ENCODE measurements at regions not wholly inside any gene's neighbourhood (a gene's known extent, or its start where the extent isn't known, plus 50 kb on each side); places are given as distances from the start of the nearest gene placed in this dataset.
"Not testable (repeated sequence)": the region's sequence is repeated elsewhere in the genome, so short reads cannot be mapped to it uniquely, and the experiment has no call there.

DNA sequence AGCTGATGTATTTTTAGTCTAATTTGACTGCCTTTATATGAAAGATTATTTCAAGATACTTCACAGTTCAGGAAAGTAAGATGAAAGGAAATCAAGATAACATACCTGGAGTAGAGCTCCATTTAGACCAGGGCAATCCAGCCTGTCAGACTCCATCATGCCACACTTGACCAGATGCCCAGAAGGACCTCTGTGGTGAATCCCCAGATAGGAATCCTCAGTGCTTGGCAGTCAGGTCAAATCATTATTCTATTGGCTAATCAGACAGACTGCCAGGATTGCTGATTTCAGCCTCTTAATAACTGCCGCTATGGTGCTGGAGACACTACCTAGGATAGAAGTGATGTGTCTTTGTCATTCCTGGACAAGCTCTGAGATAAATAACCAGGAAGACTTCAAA lies 404.2 kb downstream of the STK39 start:
- Histone ChIP-seq H3K79me2 (ENCODE audit: low read length) (no peaks in the 10 kb centered on the region), H3K27ac (ENCODE audit: low read length) (no peak overlapping the region), H3K9ac (ENCODE audit: low read length) (no peak overlapping the region), H3K4me2 (ENCODE audit: low read length) (no peak overlapping the region), H2AFZ (ENCODE audit: low read depth, low read length) (no peak overlapping the region), H3K4me3 (ENCODE audit: low read length) (no peak overlapping the region), H3K9me3 (ENCODE audit: insufficient read depth, low read length) (no peaks in the 10 kb centered on the region), H3K4me1 (ENCODE audit: low read length) (peaks cover 13% of the 10 kb centered on the region), H3K36me3 (replicated peaks; ENCODE audit: low read depth, low read length) (no peaks in the 10 kb centered on the region), H3K27me3 (ENCODE audit: low read depth, low read length) (no peaks in the 10 kb centered on the region), H4K20me1 (ENCODE audit: insufficient read depth, low read length) (no peaks in the 10 kb centered on the region)
- no peak for TF ChIP-seq EZH2phosphoT487 (IDR thresholded peaks at IDR 0.05; ENCODE audit: low read depth)
- TF ChIP-seq, protein P1, sequence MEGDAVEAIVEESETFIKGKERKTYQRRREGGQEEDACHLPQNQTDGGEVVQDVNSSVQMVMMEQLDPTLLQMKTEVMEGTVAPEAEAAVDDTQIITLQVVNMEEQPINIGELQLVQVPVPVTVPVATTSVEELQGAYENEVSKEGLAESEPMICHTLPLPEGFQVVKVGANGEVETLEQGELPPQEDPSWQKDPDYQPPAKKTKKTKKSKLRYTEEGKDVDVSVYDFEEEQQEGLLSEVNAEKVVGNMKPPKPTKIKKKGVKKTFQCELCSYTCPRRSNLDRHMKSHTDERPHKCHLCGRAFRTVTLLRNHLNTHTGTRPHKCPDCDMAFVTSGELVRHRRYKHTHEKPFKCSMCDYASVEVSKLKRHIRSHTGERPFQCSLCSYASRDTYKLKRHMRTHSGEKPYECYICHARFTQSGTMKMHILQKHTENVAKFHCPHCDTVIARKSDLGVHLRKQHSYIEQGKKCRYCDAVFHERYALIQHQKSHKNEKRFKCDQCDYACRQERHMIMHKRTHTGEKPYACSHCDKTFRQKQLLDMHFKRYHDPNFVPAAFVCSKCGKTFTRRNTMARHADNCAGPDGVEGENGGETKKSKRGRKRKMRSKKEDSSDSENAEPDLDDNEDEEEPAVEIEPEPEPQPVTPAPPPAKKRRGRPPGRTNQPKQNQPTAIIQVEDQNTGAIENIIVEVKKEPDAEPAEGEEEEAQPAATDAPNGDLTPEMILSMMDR (IDR thresholded peaks at IDR 0.05; ENCODE audit: low read depth, low read length): no peak

DNA sequence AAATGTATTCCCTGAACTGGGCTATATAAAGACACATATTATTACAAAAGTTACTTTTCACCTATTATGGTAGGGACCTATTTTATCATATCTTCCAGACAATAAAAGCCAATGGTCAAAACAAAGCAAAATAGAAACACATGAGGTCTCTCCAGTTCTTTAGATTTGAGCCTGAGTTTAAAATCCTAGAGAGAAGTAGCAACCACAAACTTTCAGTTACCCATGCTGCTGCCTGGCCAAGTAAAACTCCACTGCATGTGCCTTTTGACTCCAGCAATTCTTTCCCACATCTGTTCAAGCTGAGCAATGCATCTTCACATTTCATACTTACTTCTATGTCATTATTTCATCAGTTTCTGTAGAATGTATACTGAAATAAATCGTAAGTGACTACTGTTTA lies 405.3 kb downstream of the STK39 start:
- Histone ChIP-seq H3K79me2 (ENCODE audit: low read length) (no peaks in the 10 kb centered on the region), H3K4me1 (ENCODE audit: low read length) (peaks cover 13% of the 10 kb centered on the region), H2AFZ (ENCODE audit: low read depth, low read length) (no peak overlapping the region), H4K20me1 (ENCODE audit: insufficient read depth, low read length) (no peaks in the 10 kb centered on the region), H3K36me3 (replicated peaks; ENCODE audit: low read depth, low read length) (no peaks in the 10 kb centered on the region), H3K9ac (ENCODE audit: low read length) (no peak overlapping the region), H3K27me3 (ENCODE audit: low read depth, low read length) (no peaks in the 10 kb centered on the region), H3K9me3 (ENCODE audit: insufficient read depth, low read length) (no peaks in the 10 kb centered on the region), H3K4me3 (ENCODE audit: low read length) (no peak overlapping the region), H3K27ac (ENCODE audit: low read length) (no peak overlapping the region), H3K4me2 (ENCODE audit: low read length) (no peak overlapping the region)
- no peak for TF ChIP-seq EZH2phosphoT487 (IDR thresholded peaks at IDR 0.05; ENCODE audit: low read depth)
- TF ChIP-seq, protein P1 (IDR thresholded peaks at IDR 0.05; ENCODE audit: low read depth, low read length): peak; percentile 23; the same call in 1 of the 2 replicates

DNA sequence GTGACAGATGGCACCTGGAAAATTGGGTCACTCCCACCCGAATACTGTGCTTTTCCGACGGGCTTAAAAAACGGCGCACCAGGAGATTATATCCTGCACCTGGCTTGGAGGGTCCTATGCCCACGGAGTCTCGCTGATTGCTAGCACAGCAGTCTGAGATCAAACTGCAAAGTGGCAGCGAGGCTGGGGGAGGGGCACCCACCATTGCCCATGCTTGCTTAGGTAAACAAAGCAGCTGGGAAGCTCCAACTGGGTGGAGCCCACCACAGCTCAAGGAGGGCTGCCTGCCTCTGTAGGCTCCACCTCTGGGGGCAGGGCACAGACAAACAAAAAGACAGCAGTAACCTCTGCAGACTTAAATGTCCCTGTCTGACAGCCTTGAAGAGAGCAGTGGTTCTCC lies 412.1 kb downstream of the STK39 start:
- not testable (repeated sequence) for H3K9me3 ChIP-seq (ENCODE audit: insufficient read depth, low read length); H3K4me3 ChIP-seq (ENCODE audit: low read length); H3K9ac ChIP-seq (ENCODE audit: low read length); H3K79me2 ChIP-seq (ENCODE audit: low read length); H3K4me2 ChIP-seq (ENCODE audit: low read length); H3K27me3 ChIP-seq (ENCODE audit: low read depth, low read length); H2AFZ ChIP-seq (ENCODE audit: low read depth, low read length); H3K4me1 ChIP-seq (ENCODE audit: low read length); H4K20me1 ChIP-seq (ENCODE audit: insufficient read depth, low read length); H3K27ac ChIP-seq (ENCODE audit: low read length); H3K36me3 ChIP-seq (replicated peaks; ENCODE audit: low read depth, low read length)

DNA sequence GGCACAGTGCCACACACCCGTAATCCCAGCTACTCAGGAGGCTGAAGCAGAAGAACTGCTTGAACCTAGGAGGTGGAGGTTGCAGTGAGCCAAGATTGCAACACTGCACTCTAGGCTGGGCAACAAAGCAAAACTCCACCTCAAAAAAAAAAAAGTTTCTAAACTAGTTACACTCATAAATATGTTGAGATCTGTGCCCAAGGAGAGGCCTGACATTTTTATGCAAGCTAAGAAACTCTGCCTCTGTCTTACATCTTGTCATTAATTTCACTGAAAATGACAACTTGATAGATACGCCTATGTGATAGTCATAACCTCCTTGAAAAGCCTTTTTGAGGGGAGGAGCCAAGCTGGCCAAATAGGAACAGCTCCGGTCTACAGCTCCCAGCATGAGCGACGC lies 412.7 kb downstream of the STK39 start:
- Histone ChIP-seq H2AFZ (ENCODE audit: low read depth, low read length) (no peak overlapping the region), H4K20me1 (ENCODE audit: insufficient read depth, low read length) (no peaks in the 10 kb centered on the region), H3K27ac (ENCODE audit: low read length) (no peak overlapping the region), H3K4me1 (ENCODE audit: low read length) (peaks cover 9% of the 10 kb centered on the region), H3K4me3 (ENCODE audit: low read length) (no peak overlapping the region), H3K4me2 (ENCODE audit: low read length) (no peak overlapping the region), H3K79me2 (ENCODE audit: low read length) (no peaks in the 10 kb centered on the region), H3K27me3 (ENCODE audit: low read depth, low read length) (no peaks in the 10 kb centered on the region), H3K36me3 (replicated peaks; ENCODE audit: low read depth, low read length) (no peaks in the 10 kb centered on the region), H3K9ac (ENCODE audit: low read length) (no peak overlapping the region), H3K9me3 (ENCODE audit: insufficient read depth, low read length) (no peaks in the 10 kb centered on the region)
- no peak for TF ChIP-seq EZH2phosphoT487 (IDR thresholded peaks at IDR 0.05; ENCODE audit: low read depth)
- TF ChIP-seq, protein P1 (IDR thresholded peaks at IDR 0.05; ENCODE audit: low read depth, low read length): no peak

DNA sequence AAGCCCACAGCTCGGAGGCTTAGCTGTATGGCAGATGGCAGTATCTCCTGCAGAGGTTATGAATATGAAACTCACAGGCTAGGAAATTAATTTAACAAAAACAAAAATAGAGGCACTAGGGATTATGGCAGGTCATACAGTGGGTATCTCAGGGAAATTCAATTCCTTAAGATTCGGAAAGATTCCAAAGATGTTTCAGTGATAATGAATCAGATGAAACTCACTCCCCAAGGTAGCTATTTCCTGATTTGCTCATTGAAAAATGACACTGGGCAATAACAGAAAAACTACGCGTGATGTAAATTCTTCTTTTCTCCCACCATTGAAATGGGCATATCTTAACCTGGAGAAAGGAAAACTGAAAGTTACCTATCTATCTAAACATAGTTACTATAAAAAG lies 414.1 kb downstream of the STK39 start:
- TF ChIP-seq, protein P1 (IDR thresholded peaks at IDR 0.05; ENCODE audit: low read depth, low read length): no peak
- TF ChIP-seq EZH2phosphoT487 (IDR thresholded peaks at IDR 0.05; ENCODE audit: low read depth): no peak
- H3K27ac ChIP-seq (ENCODE audit: low read length): no peak overlapping the region
- peaks cover 9% of the 10 kb centered on the region for H3K4me1 ChIP-seq (ENCODE audit: low read length)
- no peak overlapping the region for H2AFZ ChIP-seq (ENCODE audit: low read depth, low read length)
- H3K4me3 ChIP-seq (ENCODE audit: low read length): no peak overlapping the region
- H3K9me3 ChIP-seq (ENCODE audit: insufficient read depth, low read length): no peaks in the 10 kb centered on the region
- H3K27me3 ChIP-seq (ENCODE audit: low read depth, low read length): no peaks in the 10 kb centered on the region
- no peaks in the 10 kb centered on the region for H4K20me1 ChIP-seq (ENCODE audit: insufficient read depth, low read length)
- peak overlapping the region; percentile 33 for H3K4me2 ChIP-seq (ENCODE audit: low read length)
- no peaks in the 10 kb centered on the region for H3K79me2 ChIP-seq (ENCODE audit: low read length)
- no peaks in the 10 kb centered on the region for H3K36me3 ChIP-seq (replicated peaks; ENCODE audit: low read depth, low read length)
- H3K9ac ChIP-seq (ENCODE audit: low read length): no peak overlapping the region

All from OCI-LY3 (cell line).